Kasumi-1 (cell line): ENCODE measurements at regions not wholly inside any gene's neighbourhood (a gene's known extent, or its start where the extent isn't known, plus 50 kb on each side); places are given as distances from the start of the nearest gene placed in this dataset.

Experiments
- DNase-seq, 2 experiments: peaks; one replicate each; lab custom pipeline; 2025; lab: John Stamatoyannopoulos, UW

DNA sequence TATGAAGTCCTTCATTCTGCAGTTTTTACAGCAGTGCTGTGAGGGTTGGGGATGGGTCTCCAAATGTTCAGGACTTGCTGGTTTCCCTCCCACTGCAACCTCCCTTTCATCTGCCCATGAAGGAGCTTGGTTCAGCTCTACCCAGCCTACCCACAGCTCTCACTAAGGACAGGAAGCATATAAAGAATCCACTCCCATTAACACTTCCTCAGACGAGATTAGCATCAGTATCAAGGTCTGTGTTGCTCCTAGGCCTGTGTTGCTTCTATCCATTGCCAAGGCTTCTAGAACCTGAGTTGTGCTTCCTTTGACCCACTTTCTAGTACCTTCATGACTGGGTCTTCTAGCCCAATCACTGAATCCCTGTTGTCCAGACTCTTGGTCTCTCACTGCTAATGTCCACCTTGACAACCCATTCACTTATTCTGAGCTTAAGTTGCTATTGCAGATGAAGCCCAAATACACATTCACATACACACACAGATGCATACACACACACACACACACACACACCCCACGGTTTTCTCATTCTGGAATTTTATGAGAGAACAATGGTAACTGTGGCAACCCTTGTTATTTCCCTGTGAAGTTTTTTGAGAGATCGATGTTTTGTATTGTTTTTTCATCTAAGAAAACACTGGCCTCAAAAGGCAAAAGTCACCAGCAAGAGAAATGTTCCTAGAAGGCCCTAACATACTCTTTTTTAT is 248.1 kb downstream of the MTERF1 start:
- peak in 1 of 2 experiments; percentile 6 for DNase-seq

DNA sequence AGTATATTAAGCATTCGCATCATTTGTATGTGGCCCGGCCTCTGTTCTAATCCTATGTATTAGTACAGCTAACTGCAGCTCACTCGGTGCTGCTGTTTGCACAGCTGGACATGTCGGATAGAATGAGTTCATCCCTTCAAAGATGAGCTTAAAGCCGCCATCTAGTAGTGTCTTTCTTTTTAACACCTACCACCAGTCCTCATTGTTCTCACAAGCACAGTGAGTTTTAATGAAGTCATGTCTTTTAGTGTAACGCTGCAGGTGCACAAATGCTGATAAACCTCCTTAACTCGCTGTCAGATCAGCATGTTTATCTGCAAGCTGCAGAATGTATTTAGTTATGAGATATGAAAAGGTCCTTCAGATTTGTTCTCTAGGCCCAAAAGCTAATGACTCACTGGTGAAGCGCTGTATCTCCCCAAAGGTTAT is 247.5 kb downstream of the MTERF1 start:
- no peak for DNase-seq

DNA sequence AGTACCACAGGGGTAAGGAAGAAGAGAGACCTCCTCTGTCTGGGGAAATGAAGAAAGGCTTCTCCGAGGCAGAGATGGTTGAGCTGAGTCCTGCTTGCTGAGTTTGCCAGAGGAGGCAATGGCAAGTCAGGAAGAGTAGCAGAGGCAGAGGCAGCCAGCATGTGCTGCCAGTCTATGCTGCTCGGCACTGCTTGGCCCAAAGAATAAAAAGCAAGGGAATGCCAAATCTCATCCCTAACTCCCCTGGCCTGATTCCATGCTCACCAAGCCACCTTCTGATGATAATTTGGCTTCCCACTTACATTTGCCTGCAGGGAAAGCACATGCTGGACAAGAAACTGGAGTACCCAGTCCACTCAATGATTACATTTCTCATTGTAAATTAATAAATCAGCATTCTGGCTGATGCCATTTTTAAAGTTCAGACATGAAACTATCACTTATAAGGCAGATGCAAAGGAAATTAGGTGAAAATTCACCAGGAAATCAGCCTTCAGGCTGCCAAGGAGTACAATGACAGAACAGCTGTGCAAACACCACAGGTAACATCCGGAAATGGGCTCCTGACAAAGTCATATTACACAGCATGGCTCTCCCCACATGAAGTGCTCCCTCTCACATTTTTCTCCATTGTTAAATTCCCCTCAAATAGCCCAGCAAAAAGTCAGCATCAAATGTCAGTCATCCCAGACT is 245.9 kb downstream of the MTERF1 start:
- no peak for DNase-seq

DNA sequence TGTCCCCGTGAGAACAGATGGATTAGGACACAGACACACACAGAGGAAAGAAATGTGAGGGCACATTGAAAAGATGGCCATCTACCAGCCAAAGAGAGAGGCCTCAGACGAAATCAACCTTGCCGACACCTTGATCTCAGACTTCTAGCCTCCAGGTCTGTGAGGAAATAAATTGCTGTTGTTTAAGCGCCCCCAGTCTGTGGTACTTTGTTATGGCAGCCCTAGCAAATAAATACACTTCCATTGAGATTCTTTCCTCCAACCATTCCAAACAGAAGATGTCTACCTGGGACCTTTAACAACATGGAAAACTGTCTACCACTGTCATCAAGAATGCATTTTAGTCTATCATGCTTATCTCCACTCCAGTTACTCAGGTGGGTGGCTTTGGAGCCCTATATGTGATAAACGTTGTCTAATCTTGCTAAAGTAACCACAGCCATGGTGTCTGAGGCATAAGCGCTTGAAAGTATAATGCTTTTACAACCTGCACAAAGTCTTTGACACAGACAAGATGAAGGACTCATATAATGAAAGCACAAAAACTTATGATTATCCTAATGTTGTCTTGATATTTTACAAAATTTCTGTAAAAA is 244.3 kb downstream of the MTERF1 start:
- peak; percentile 53 to 78 for DNase-seq

GRCh38 chr7:91636728-91637127 is 243.8 kb downstream of the MTERF1 start:
- DNase-seq: no peak

- DNase-seq: no peak
Observed at GRCh38 chr7:91644256-91644655, 236.2 kb downstream of the MTERF1 start.

DNA sequence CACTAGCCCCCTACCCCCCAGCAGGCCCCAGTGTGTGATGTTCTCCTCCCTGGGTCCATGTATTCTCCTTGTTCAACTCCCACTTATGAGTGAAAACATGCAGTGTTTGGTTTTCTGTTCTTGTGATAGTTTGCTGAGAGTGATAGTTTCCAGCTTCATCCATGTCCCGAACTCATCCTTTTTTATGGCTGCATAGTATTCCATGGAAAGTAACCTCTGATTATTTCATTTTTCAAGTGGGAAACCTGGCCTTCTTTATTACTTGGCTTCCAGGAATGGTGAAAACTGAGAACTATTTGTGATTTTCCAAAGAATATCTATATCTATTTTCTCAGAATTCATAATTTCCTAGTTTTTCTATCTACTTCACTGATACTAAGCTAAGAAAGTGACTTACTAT is 235.0 kb downstream of the MTERF1 start:
- DNase-seq: no peak

DNA sequence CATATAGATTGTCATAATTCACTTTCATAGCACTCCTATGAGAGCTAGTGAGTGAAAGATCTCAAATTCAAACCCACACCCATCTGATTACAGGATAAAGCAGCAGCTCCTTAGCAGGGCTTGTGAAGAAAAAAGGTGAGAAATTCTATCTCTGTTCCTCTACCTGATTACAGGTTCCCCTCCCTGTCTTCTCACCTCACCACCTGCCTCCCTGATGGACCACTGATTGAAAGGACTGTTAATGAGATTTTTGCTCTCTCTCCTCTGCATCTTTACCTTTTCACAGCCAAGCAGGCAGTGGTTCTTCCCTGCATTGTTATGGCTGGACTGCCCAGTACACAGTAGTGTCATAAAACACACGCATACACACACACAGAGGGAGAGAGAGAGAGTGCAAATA is 228.5 kb downstream of the MTERF1 start:
- no peak for DNase-seq

GRCh38 chr7:91653286-91653685 is 227.2 kb downstream of the MTERF1 start:
- DNase-seq: no peak

DNA sequence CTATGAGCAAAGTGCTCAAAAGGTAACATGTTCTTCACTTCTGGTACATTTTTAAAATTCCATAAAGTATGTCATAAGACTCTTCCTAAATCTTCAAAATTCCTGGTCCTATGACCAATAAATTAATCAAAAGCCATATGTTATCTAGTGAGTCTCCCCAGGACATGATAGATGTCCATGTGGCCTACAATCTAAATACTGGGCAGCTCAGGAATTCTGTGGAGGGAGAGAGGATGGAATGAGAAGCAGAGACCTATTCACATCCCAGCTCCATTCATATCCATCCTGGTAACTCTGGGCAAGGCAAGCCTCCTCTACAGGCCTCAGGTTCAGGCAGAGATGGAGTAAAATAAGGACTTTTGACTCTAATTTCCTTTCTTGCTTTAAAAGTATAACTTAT is 224.8 kb downstream of the MTERF1 start:
- DNase-seq: no peak

- DNase-seq: no peak
Observed at GRCh38 chr7:91656541-91657482, 223.7 kb downstream of the MTERF1 start.

GRCh38 chr7:91657483-91658071 is 222.9 kb downstream of the MTERF1 start:
- no peak for DNase-seq

DNA sequence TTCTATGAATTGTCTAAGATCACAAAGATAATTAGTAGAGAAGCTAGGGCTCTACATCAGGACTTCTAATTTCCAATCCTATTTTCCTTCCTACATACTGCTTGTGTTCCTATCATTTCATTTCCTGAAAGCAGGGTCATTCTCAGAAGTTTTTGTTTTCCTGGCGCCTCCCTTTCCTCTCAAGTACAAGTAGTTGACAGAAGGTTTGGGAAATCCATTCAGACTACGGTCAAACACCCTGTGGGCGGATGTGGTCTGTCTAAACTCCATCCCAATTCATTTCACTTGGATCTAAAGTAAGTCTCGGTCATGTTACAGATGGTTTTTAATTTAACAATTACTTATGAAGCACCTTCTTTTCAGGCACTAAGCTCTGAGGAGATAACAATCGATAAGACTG is 221.4 kb downstream of the MTERF1 start:
- no peak for DNase-seq

GRCh38 chr7:91660734-91661356 is 219.7 kb downstream of the MTERF1 start:
- no peak for DNase-seq

- no peak for DNase-seq
Observed at GRCh38 chr7:91661727-91662126, 218.8 kb downstream of the MTERF1 start.

- no peak for DNase-seq
Observed at GRCh38 chr7:91668217-91668616, 212.3 kb downstream of the MTERF1 start.

GRCh38 chr7:91671245-91671644 is 209.3 kb downstream of the MTERF1 start:
- DNase-seq: no peak

GRCh38 chr7:91674470-91674869 is 206.0 kb downstream of the MTERF1 start:
- no peak for DNase-seq

- DNase-seq: no peak
Observed at GRCh38 chr7:91681718-91682117, 198.8 kb downstream of the MTERF1 start.

GRCh38 chr7:91683823-91684222 is 196.7 kb downstream of the MTERF1 start:
- peak; percentile 86 to 89 for DNase-seq

GRCh38 chr7:91685544-91685943 is 195.0 kb downstream of the MTERF1 start:
- no peak for DNase-seq
